ENCODE measurements at regions not wholly inside any gene's neighbourhood (a gene's known extent, or its start where the extent isn't known, plus 50 kb on each side); places are given as distances from the start of the nearest gene placed in this dataset.

DNA sequence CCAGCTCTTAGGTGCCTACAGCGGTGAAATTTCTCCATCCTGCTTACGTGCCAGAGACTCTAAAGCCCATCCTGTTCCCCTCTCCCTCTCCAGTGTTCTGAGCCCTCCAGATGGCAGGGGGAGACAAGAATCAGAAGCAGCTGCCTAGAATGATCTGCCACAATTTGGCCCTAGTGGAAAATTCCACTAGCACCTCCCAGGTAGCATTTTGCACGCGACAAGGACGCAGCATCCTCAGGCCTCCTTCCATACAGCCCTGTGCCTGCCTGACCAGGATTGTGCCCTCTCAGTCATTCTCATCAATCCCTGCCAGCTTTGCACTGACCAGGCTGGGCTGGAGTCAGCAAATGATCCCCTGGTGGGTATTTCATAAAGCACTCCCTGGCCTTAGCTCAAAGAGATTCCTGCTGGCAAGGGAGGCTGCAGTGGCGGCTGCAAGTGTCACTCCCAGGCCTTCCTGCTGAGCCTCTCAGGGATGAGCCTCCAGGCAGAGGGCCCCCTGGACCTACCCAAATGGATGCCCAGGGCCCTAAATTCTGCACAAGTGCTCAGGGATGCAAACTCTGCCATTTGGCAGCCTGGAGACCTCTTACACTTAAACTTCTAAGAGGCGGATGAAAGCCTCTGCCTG lies 130.2 kb upstream of the ATP2B2 start:
- no peak for DNase-seq
- no peak overlapping the region for H3K27ac ChIP-seq (ENCODE audit: low read depth, low read length)
- Mint-ChIP-seq H3K27ac (no peak overlapping the region), H3K4me3 (no peak overlapping the region), H3K36me3 (peaks cover 0 to 13% (median 0%) of the 10 kb centered on the region in 3 donors), H3K27me3 (peaks cover 14 to 44% of the 10 kb centered on the region in 2 donors), H3K9me3 (peaks cover 17 to 28% (median 20%) of the 10 kb centered on the region in 5 donors), H3K4me1 (no peaks in the 10 kb centered on the region)
- H3K36me3 ChIP-seq (ENCODE audit: insufficient read depth, low read length) = no peaks in the 10 kb centered on the region
- no peaks in the 10 kb centered on the region for H3K27me3 ChIP-seq (ENCODE audit: insufficient read depth, low read length, poor library complexity, severe bottlenecking)
- no peaks in the 10 kb centered on the region for H3K9me3 ChIP-seq (ENCODE audit: low read length)
- POLR2A ChIA-PET = no interaction called here
- no peaks in the 10 kb centered on the region for H3K4me1 ChIP-seq (ENCODE audit: insufficient read depth, low read length)
- CTCF ChIA-PET = no interaction called here
- H3K4me3 ChIP-seq (ENCODE audit: low read length) = no peak overlapping the region

DNA sequence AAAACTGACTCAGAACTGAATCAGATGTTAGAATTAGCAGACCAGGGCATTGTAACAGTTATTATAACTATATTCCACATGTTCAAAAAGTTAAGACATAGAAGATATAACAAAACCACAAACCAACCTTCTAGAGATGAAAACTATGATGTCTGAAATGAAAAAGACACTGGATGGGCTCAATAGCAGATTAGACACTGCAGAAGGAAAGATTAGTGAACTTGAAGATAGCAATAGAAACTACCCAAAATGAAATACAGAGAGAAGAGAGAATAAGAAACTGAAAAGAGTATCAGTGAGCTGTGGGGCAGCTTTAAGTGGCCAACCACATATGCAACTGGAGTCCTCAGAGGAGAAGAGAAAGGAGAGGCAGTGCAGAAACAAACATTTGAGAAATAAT lies 132.0 kb upstream of the ATP2B2 start:
- ChIA-PET POLR2A (no interaction called here), CTCF (no interaction called here)
- no peak overlapping the region for H3K4me3 Mint-ChIP-seq
- no peaks in the 10 kb centered on the region for H3K4me1 Mint-ChIP-seq
- Histone ChIP-seq H3K4me1 (ENCODE audit: insufficient read depth, low read length) (no peaks in the 10 kb centered on the region), H3K36me3 (ENCODE audit: insufficient read depth, low read length) (no peaks in the 10 kb centered on the region), H3K27ac (ENCODE audit: low read depth, low read length) (no peak overlapping the region), H3K4me3 (ENCODE audit: low read length) (no peak overlapping the region), H3K27me3 (ENCODE audit: insufficient read depth, low read length, poor library complexity, severe bottlenecking) (no peaks in the 10 kb centered on the region), H3K9me3 (ENCODE audit: low read length) (no peaks in the 10 kb centered on the region)
- no peak overlapping the region for H3K27ac Mint-ChIP-seq
- peaks cover 17 to 28% (median 20%) of the 10 kb centered on the region in 5 donors for H3K9me3 Mint-ChIP-seq
- no peak for DNase-seq
- peaks cover 0 to 13% (median 2%) of the 10 kb centered on the region in 3 donors for H3K36me3 Mint-ChIP-seq
- peaks cover 20 to 49% of the 10 kb centered on the region in 2 donors for H3K27me3 Mint-ChIP-seq

DNA sequence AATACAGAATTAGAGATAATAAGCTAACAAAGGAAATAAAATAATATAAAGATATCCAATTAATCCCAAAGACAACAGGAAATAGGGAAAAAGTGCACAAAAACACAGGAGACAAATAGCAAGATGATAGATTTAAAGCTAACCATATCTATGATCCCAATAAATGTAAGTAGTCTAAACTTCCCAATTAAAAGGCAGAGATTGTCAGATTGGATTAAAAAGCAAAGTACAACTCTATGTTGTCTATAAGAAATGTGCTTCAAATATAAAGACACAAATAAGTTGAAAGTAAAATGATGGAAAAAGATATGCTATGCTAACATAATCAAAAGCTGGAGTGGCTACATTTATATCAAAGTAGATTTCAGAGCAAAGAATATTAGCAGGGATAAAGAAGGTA lies 133.1 kb upstream of the ATP2B2 start:
- H3K4me1 ChIP-seq (ENCODE audit: insufficient read depth, low read length) = no peaks in the 10 kb centered on the region
- H3K4me3 ChIP-seq (ENCODE audit: low read length) = no peak overlapping the region
- H3K36me3 Mint-ChIP-seq = peaks cover 0 to 13% (median 2%) of the 10 kb centered on the region in 3 donors
- H3K4me1 Mint-ChIP-seq = no peaks in the 10 kb centered on the region
- H3K36me3 ChIP-seq (ENCODE audit: insufficient read depth, low read length) = no peaks in the 10 kb centered on the region
- DNase-seq = no peak
- CTCF ChIA-PET = no interaction called here
- no peak overlapping the region for H3K4me3 Mint-ChIP-seq
- H3K27ac Mint-ChIP-seq = no peak overlapping the region
- H3K9me3 Mint-ChIP-seq = peaks cover 17 to 28% (median 20%) of the 10 kb centered on the region in 5 donors
- H3K9me3 ChIP-seq (ENCODE audit: low read length) = no peaks in the 10 kb centered on the region
- peaks cover 24 to 51% of the 10 kb centered on the region in 2 donors for H3K27me3 Mint-ChIP-seq
- H3K27me3 ChIP-seq (ENCODE audit: insufficient read depth, low read length, poor library complexity, severe bottlenecking) = no peaks in the 10 kb centered on the region
- POLR2A ChIA-PET = no interaction called here
- H3K27ac ChIP-seq (ENCODE audit: low read depth, low read length) = no peak overlapping the region

DNA sequence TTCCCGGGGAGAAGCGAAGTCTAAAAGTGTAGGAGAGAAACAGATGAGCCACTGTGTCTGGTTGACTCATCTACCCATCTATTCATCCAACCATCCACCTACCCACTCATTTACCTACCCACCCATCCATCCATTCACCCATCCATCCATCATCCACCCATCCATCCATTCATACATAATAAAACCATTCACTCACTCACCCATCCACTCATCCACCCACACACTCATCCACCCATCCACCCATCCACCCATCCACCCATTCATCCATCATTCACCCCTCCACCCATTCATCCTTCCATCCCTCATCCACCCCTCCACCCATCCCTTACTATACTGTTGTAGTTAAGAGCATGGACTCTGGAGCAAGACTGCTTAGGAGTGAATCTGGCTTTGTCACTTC lies 136.4 kb upstream of the ATP2B2 start:
- no peaks in the 10 kb centered on the region for H3K27me3 ChIP-seq (ENCODE audit: insufficient read depth, low read length, poor library complexity, severe bottlenecking)
- H3K27me3 Mint-ChIP-seq = peaks cover 17 to 51% of the 10 kb centered on the region in 2 donors
- H3K27ac Mint-ChIP-seq = no peak overlapping the region
- ChIA-PET POLR2A (no interaction called here), CTCF (no interaction called here)
- no peaks in the 10 kb centered on the region for H3K9me3 ChIP-seq (ENCODE audit: low read length)
- no peaks in the 10 kb centered on the region for H3K4me1 ChIP-seq (ENCODE audit: insufficient read depth, low read length)
- no peak overlapping the region for H3K4me3 Mint-ChIP-seq
- no peaks in the 10 kb centered on the region for H3K4me1 Mint-ChIP-seq
- H3K9me3 Mint-ChIP-seq = peaks cover 17 to 23% (median 20%) of the 10 kb centered on the region in 5 donors
- no peak overlapping the region for H3K4me3 ChIP-seq (ENCODE audit: low read length)
- no peaks in the 10 kb centered on the region for H3K36me3 ChIP-seq (ENCODE audit: insufficient read depth, low read length)
- no peak for DNase-seq
- no peak overlapping the region for H3K27ac ChIP-seq (ENCODE audit: low read depth, low read length)
- peaks cover 0 to 13% (median 2%) of the 10 kb centered on the region in 3 donors for H3K36me3 Mint-ChIP-seq

DNA sequence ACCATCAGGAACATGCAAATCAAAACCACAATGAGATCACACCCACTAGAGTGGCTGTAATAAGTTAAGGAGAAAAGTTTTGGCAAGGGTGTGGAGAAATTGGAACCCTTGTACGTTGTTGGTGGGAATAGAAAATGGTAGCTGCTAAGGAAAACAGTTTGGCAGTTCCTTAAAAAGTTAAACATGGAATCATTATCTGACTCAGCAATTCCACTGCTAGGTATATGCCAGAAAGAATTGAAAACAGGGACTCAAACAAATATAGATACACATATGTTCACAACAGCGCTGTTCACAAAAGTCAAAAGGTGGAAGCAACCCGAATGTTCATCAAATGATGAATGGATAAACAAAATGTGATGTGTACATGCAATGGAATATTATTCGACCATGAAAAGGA lies 138.8 kb upstream of the ATP2B2 start:
- POLR2A ChIA-PET = no interaction called here
- Histone ChIP-seq H3K36me3 (ENCODE audit: insufficient read depth, low read length) (no peaks in the 10 kb centered on the region), H3K9me3 (ENCODE audit: low read length) (no peaks in the 10 kb centered on the region), H3K4me3 (ENCODE audit: low read length) (no peak overlapping the region), H3K27me3 (ENCODE audit: insufficient read depth, low read length, poor library complexity, severe bottlenecking) (no peaks in the 10 kb centered on the region), H3K4me1 (ENCODE audit: insufficient read depth, low read length) (no peaks in the 10 kb centered on the region), H3K27ac (ENCODE audit: low read depth, low read length) (no peak overlapping the region)
- H3K9me3 Mint-ChIP-seq = peaks cover 0 to 2% (median under 1%) of the 10 kb centered on the region in 5 donors
- peaks cover 17 to 45% of the 10 kb centered on the region in 2 donors for H3K27me3 Mint-ChIP-seq
- no peak for DNase-seq
- peaks cover 0 to 4% (median 2%) of the 10 kb centered on the region in 3 donors for H3K36me3 Mint-ChIP-seq
- no peaks in the 10 kb centered on the region for H3K4me1 Mint-ChIP-seq
- H3K27ac Mint-ChIP-seq = no peak overlapping the region
- CTCF ChIA-PET = no interaction called here
- no peak overlapping the region for H3K4me3 Mint-ChIP-seq

DNA sequence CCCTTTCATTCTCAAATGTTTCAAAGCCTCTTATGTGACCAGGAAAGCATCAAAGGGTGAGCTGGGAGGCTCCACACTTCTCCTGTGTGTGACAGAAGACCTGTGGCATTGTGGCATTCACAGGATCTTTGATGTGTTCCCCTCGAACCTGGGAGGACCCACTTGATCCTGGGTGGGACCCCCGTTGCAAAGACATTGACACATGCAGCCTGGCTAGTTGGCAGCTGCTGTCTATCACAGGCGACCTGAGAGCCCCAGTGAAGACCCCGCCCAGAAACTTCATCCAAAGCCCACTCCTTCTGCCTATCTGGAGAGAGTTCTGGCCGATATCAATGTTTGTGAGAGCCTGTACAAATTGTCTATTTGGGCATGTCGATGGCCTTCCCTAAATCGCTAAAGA lies 140.4 kb upstream of the ATP2B2 start:
- Mint-ChIP-seq H3K27ac (peak overlapping the region in 1 of 8 donors; percentile 56), H3K36me3 (peaks cover 0 to 2% (median 0%) of the 10 kb centered on the region in 3 donors), H3K4me1 (no peaks in the 10 kb centered on the region), H3K9me3 (no peaks in the 10 kb centered on the region), H3K4me3 (no peak overlapping the region), H3K27me3 (peaks cover 15 to 31% of the 10 kb centered on the region in 2 donors)
- no peaks in the 10 kb centered on the region for H3K9me3 ChIP-seq (ENCODE audit: low read length)
- DNase-seq = no peak
- ChIA-PET CTCF (no interaction called here), POLR2A (no interaction called here)
- H3K4me3 ChIP-seq (ENCODE audit: low read length) = no peak overlapping the region
- H3K36me3 ChIP-seq (ENCODE audit: insufficient read depth, low read length) = no peaks in the 10 kb centered on the region
- H3K4me1 ChIP-seq (ENCODE audit: insufficient read depth, low read length) = no peaks in the 10 kb centered on the region
- no peak overlapping the region for H3K27ac ChIP-seq (ENCODE audit: low read depth, low read length)
- no peaks in the 10 kb centered on the region for H3K27me3 ChIP-seq (ENCODE audit: insufficient read depth, low read length, poor library complexity, severe bottlenecking)

DNA sequence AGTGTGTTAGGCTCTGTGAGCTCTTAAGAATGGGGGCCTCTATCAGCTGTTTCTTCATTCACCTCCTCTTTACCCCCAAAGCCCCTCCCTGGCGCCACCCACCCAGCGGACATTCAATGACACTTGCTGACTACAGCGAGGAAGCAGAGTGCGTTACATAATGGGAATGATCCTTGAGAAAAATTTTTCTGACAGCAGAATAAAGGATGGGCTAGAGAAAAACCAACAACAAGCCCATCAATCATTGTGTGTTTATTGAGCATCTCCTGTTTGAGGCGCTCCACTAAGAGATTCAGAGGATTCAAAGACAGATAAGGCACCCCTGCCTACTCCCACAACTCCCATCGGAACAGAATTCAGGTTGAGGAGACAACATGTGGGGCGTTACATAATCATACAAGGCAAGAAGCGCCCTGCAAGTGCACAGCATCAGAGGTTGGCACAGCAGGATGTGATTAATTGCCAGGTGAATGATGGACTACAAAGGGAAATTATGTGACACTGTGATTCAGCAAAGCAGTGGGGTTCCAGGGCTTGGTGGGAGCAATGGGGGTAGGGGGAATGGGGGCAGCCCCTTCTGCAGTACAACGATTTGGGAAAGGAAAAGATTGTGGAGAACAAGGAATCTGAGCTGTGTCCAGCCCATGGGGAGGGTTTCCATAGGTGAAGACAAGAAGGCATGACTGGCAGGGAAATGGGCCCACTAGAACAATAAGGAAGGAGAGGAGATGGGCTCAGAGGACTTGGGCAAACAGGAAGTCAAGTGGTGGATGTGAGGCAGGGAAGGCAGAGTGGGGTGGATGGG lies 141.3 kb upstream of the ATP2B2 start:
- ChIA-PET CTCF (no interaction called here), POLR2A (no interaction called here)
- H3K27ac Mint-ChIP-seq = no peak overlapping the region
- peaks cover 0 to 4% (median 0%) of the 10 kb centered on the region in 3 donors for H3K36me3 Mint-ChIP-seq
- no peaks in the 10 kb centered on the region for H3K4me1 ChIP-seq (ENCODE audit: insufficient read depth, low read length)
- no peaks in the 10 kb centered on the region for H3K36me3 ChIP-seq (ENCODE audit: insufficient read depth, low read length)
- peaks cover 0 to 2% (median 0%) of the 10 kb centered on the region in 5 donors for H3K9me3 Mint-ChIP-seq
- H3K4me3 ChIP-seq (ENCODE audit: low read length) = no peak overlapping the region
- H3K4me3 Mint-ChIP-seq = no peak overlapping the region
- H3K27me3 Mint-ChIP-seq = peaks cover 16 to 31% of the 10 kb centered on the region in 2 donors
- no peak for DNase-seq
- H3K9me3 ChIP-seq (ENCODE audit: low read length) = no peaks in the 10 kb centered on the region
- H3K27me3 ChIP-seq (ENCODE audit: insufficient read depth, low read length, poor library complexity, severe bottlenecking) = no peaks in the 10 kb centered on the region
- no peaks in the 10 kb centered on the region for H3K4me1 Mint-ChIP-seq
- no peak overlapping the region for H3K27ac ChIP-seq (ENCODE audit: low read depth, low read length)

DNA sequence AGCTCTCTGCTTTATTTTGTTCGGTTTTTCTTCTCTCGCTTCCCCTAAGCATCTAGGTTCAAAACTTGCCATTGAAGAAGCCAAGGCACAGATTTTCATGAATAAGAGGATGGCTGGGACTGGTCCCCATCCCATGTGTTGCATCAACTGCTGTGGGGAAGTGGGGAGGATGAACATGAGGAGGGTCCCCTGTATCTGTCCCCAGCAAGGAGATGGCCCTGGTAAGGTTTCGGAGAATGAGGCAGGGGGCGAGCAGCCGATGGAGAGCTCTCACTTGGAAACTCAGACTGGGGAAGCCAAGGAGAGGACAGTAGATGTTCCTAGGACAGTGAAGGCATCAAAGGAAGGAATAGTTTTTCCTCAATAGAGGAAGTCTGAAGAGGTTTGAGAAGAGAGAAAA lies 142.0 kb upstream of the ATP2B2 start:
- no peaks in the 10 kb centered on the region for H3K4me1 Mint-ChIP-seq
- Histone ChIP-seq H3K4me1 (ENCODE audit: insufficient read depth, low read length) (no peaks in the 10 kb centered on the region), H3K9me3 (ENCODE audit: low read length) (no peaks in the 10 kb centered on the region), H3K4me3 (ENCODE audit: low read length) (no peak overlapping the region), H3K27ac (ENCODE audit: low read depth, low read length) (no peak overlapping the region), H3K27me3 (ENCODE audit: insufficient read depth, low read length, poor library complexity, severe bottlenecking) (no peaks in the 10 kb centered on the region), H3K36me3 (ENCODE audit: insufficient read depth, low read length) (no peaks in the 10 kb centered on the region)
- no peak overlapping the region for H3K27ac Mint-ChIP-seq
- H3K27me3 Mint-ChIP-seq = peaks cover 16 to 28% of the 10 kb centered on the region in 2 donors
- DNase-seq = no peak
- H3K9me3 Mint-ChIP-seq = peaks cover 0 to 2% (median 0%) of the 10 kb centered on the region in 5 donors
- ChIA-PET POLR2A (no interaction called here), CTCF (no interaction called here)
- no peak overlapping the region for H3K4me3 Mint-ChIP-seq
- peaks cover 0 to 4% (median 0%) of the 10 kb centered on the region in 3 donors for H3K36me3 Mint-ChIP-seq

All from CD8-positive, alpha-beta memory T cell (primary cell).